Tongue (tissue), 1 donor: ENCODE measurements at regions not wholly inside any gene's neighbourhood (a gene's known extent, or its start where the extent isn't known, plus 50 kb on each side); places are given as distances from the start of the nearest gene placed in this dataset.
A peak's percentile ranks its signal among the peaks of the same experiment; 100 is the strongest.
"Not testable (repeated sequence)": the region's sequence is repeated elsewhere in the genome, so short reads cannot be mapped to it uniquely, and the experiment has no call there.

Experiments used
- DNase-seq: peaks from one replicate; pipeline ENCODE4 v3.0.0-alpha.2; 2015

DNA sequence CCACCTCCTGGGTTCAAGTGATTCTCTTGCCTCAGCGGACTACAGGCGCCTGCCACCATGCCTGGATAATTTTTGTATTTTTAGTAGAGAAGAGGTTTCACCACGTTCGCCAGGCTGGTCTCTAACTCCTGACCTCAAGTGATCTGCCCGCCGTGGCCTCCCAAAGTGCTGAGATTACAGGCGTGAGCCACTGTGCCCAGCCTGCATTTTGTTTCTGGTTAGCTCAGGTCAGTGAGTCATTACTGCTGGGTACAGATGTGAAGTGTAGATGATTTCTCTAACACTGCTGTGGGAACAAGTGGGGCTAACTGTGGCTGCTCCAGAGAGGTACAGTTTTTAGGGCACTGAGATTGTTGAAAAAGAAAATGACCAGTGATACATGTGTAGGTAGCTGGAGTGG is 188.6 kb downstream of the PRL start:
- DNase-seq, result no peak

- peak; percentile 59 for DNase-seq
Measured at GRCh38 chr6:22110061-22110460, 186.8 kb downstream of the PRL start.

DNA sequence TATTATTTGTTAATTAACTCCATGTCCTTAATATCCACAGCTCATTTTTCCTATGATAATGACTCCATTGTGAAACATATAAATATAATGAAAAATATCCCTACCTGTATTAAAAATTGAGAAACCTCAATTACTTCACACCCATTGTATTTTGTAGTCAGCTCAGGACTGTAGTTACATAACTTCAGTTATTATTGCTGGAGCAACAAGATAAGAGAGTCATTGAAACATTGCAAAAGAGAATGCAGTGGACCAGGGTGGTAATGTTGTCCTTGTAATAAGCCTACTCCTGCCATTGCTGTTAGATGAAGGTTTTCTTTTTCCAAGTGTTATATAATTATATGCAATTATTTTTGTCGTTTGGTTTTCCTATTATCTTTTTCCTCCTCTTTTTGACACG is 184.4 kb downstream of the PRL start:
- DNase-seq, result no peak

- DNase-seq, result no peak
Measured at GRCh38 chr6:22113026-22113766, 183.6 kb downstream of the PRL start.

DNA sequence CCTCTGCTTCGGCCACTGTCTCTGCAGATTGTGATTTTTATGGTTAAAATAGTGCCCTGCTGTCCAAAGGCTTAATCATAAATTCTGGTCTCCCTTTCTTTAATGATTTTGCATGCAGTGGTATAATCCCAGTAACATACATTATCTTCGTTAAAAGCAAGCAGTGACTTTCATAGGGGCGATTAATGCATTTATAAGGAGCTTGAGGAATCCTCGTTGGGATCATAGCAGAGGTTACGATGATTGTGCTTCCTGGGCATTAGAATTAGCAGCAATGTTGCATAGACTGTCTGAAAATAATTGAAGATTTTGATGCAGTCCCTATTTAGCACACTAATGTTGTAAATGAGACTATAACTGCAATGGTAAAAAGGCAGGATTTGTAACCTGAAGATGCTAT is 181.3 kb downstream of the PRL start:
- no peak for DNase-seq

- no peak for DNase-seq
Measured at GRCh38 chr6:22117631-22118030, 179.2 kb downstream of the PRL start.

- DNase-seq, result no peak
Measured at GRCh38 chr6:22119500-22119899, 177.3 kb downstream of the PRL start.

DNA sequence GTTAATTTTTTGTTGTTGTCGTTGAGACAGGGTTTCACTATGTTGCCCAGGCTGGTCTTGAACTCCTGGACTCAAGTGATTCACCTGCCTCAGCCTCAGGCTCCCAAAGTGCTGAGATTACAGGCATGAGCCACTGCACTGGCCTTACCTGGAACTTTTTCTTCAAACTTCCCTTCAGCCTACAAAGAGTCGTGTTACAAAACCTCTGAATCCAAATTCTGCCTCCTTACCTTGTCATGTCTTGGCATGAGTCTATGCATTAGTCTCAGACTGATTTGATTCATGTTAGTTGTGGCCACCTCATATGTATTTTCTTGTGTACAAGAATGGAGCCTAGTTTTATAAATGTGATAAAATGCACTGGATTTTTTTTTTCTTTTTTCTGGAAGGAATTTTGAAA is 172.1 kb downstream of the PRL start:
- no peak for DNase-seq

DNA sequence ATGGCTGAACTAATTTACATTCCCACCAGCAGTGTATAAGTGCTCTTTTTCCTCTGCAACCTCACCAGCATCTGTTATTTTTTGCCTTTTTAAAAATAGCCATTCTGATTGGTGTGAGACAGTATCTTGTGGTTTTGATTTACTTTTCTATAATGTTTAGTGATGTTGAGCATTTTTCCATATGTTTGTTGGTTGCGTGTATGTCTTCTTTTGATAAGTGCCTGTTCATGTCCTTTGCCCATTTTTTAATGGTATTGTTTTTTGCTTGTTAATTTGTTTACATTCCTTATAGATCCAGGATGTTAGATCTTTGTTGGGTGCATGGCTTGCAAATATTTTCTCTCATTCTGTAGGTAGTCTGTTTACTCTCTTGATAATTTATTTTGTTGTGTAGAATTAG is 169.9 kb downstream of the PRL start:
- DNase-seq, result no peak

GRCh38 chr6:22129751-22130150 is 167.1 kb downstream of the PRL start:
- DNase-seq, result no peak

DNA sequence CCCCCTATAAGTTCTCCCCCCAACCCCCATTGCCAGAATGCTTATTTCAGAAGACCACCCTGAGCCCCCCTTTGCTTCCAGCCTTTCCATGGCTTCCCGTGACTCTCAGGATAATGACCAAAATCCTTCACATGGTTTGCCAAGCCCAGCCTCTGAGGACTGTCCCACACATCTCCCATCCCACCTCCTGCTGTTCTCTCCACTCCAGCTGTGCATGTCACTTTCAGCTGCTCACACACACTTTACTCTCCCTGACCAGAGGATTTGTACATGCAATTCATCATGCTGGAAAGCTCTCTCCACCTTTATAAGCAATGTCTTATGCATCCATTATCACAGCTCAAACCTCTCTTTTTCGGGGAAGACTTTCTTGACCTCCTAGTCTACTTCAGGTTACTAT is 164.2 kb downstream of the PRL start:
- DNase-seq, result peak; percentile 91

DNA sequence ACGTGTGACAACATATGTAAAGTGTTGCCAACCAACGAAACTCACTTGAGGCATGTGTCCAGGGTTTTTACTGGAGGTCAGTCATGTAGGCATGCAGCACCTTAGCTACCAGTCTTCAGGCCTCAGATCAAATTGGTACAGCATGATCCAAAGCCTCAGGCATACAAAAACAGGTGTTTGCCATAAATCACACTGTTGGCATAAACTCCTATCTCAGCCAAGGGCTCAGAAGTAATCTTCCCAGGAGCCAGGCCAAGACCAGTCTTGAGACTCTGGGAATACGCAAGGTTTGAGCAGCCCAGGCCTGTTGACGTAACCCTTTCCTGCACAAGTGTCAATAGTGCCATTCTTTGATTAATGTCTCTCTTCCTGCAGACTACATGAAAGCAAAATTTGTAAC is 163.5 kb downstream of the PRL start:
- peak; percentile 94 for DNase-seq

DNA sequence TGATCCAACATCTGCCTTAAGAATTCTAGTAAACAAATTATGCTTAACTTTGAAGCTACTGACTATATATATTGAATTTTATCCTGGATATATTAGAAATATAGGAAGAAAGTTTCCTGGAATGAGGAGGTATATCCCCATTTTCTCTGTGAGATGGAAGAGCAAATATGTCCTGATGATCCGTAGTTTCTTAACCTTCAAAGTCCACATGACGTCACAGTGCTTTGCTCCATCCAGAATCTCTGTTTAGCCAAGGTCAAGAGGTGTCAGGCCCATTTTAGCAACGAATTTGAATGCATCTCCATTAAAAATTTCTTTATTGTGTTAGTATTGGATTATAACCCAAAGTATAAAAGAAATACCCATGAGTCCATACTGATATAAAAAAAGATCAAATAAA is 162.5 kb downstream of the PRL start:
- DNase-seq, result no peak

- DNase-seq, result no peak
Measured at GRCh38 chr6:22135395-22135794, 161.4 kb downstream of the PRL start.

DNA sequence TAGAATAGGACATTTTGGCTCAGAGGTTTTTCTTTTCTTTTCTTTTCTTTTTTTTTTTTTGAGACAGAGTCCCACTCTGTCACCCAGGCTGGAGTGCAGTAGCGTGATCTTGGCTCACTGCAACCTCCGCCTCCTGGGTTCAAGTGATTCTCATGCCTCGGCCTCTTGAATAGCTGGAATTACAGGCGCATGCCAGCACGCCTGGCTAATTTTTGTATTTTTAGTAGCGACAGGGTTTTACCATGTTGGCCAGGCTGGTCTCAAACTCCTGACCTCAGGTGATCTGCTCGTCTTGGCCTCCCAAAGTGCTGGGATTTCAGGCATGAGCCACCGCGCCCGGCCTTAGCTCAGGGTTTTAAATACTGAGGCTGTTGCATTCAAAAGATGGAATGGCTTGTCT is 156.1 kb downstream of the PRL start:
- DNase-seq, result not testable (repeated sequence)

- DNase-seq, result peak; percentile 32
Measured at GRCh38 chr6:22141241-22141745, 155.5 kb downstream of the PRL start.

GRCh38 chr6:22142856-22143255 is 154.0 kb downstream of the PRL start:
- DNase-seq, result no peak

DNA sequence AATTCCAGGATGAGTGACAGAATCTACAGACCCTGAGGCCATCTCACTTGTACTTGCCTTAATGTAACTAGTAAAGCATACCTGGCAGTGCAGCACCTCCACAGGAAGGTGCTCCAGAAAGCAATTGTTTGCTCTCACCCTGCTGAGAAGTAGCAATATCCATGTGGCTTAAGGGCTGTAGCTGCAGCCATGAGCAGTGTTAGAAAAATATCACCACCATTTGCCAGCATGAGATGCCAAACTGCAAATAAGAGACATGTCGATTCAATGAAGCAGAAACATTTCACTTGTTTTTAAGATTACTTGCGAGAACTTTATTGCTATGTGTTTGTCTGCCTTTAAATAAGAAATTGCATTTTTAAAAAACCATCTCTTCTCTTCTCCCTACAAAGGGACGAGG is 151.5 kb downstream of the PRL start:
- peak; percentile 24 for DNase-seq

DNA sequence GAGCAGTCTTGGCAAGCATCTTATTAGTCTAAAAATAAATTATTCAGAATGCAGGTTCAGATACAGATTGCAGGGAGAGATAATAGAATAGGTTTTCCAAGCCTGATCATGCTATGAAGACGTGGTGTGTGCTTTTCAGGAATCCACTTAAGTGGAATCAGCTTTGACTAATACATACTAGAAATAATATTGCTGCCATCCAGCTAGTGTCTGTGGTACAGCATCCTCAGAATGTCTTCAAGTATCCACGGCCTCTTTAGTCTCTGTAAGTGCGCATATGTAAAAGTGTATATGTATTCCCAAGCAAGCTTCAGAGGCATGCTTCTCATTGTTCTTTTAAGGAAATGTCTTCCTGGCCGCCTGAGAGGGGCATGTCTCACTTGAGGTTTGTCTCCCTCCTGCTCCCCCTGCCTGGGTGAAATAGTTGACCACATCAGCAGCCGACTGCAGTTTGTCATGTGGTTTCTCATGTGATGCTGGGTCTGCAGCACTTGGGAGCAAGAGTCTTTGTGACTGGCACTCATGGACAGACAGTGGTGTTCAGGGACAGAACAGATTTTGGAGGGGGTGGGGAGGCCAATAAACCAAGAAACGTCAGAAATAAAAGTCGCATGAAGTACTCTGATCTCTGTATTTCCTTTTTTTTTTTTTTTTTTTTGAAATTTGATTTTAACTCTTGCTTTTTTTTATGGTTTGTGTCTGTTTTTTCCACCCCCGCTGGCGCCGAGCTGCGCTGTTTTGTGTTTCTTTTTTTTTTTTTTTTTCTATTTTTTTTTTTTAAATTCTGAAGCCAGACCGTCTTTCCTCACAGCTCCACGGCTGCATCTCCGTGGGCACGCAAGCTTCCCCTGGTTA is 150.8 kb downstream of the PRL start:
- peak; percentile 87 for DNase-seq

- no peak for DNase-seq
Measured at GRCh38 chr6:22146678-22146930, 150.2 kb downstream of the PRL start.

GRCh38 chr6:22146931-22147701 is 149.7 kb downstream of the PRL start:
- DNase-seq, result peak; percentile 89

- DNase-seq, result peak; percentile 98
Measured at GRCh38 chr6:22147921-22148776, 148.7 kb downstream of the PRL start.
